Bronchial epithelial cell (primary cell): ENCODE measurements at regions not wholly inside any gene's neighbourhood (a gene's known extent, or its start where the extent isn't known, plus 50 kb on each side); places are given as distances from the start of the nearest gene placed in this dataset.

Source experiments
- DNase-seq: peaks from one replicate; pipeline ENCODE4 v3.0.0-alpha.2; 2010; ENCODE audit warnings: low read depth
- FAIRE-seq: peaks from 2 replicates; lab custom pipeline; 2011; peaks lifted over from hg19 to GRCh38; lab: Jason Lieb, UNC
- H3K27me3 ChIP-seq: 2 replicates; pipeline ENCODE4 v1.5.1; 2011; ENCODE audit warnings: low read length; ENCODE audit not compliant: control insufficient read depth, insufficient read depth
- H3K36me3 ChIP-seq: 2 replicates; pipeline ENCODE4 v1.5.1; 2011; ENCODE audit warnings: low read length; ENCODE audit not compliant: control insufficient read depth, insufficient read depth
- H3K4me3 ChIP-seq: 2 replicates; pipeline ENCODE4 v1.5.1; 2011; ENCODE audit warnings: mild to moderate bottlenecking, low read depth, low read length, control low read depth
- CTCF ChIP-seq: IDR thresholded peaks from 2 replicates; pipeline ENCODE4 v1.5.1; 2011; ENCODE audit warnings: mild to moderate bottlenecking, moderate library complexity, low read length, control low read depth, inconsistent platforms; ENCODE audit not compliant: insufficient read depth, severe bottlenecking

GRCh38 chr2:221034973-221035372, 537.1 kb downstream of the EPHA4 start:
- FAIRE-seq (no peak), DNase-seq (no peak)
- TF ChIP-seq CTCF: no peak
- Histone ChIP-seq H3K36me3 (no peaks in the 10 kb centered on the region), H3K4me3 (no peak overlapping the region), H3K27me3 (no peaks in the 10 kb centered on the region)

- TF ChIP-seq CTCF: no peak
- no peaks in the 10 kb centered on the region for H3K36me3 ChIP-seq
- H3K4me3 ChIP-seq: no peak overlapping the region
- DNase-seq (no peak), FAIRE-seq (no peak)
- peaks cover 1% of the 10 kb centered on the region for H3K27me3 ChIP-seq
These were observed 529.2 kb downstream of the EPHA4 start for GRCh38 chr2:221042926-221043325.

- no peak for TF ChIP-seq CTCF
- Histone ChIP-seq H3K4me3 (no peak overlapping the region), H3K36me3 (no peaks in the 10 kb centered on the region), H3K27me3 (peaks cover 1% of the 10 kb centered on the region)
- DNase-seq: no peak
- FAIRE-seq: peak; percentile 32
These were observed 527.3 kb downstream of the EPHA4 start for GRCh38 chr2:221044781-221045180.

- FAIRE-seq: no peak
These were observed 521.9 kb downstream of the EPHA4 start for GRCh38 chr2:221050020-221050795.

GRCh38 chr2:221051162-221051561, 520.9 kb downstream of the EPHA4 start:
- DNase-seq (no peak), FAIRE-seq (no peak)
- no peaks in the 10 kb centered on the region for H3K36me3 ChIP-seq
- TF ChIP-seq CTCF: no peak
- no peak overlapping the region for H3K4me3 ChIP-seq
- H3K27me3 ChIP-seq: no peaks in the 10 kb centered on the region

More at GRCh38 chr2:221050020-221050795, 521.9 kb downstream of the EPHA4 start:
- H3K4me3 ChIP-seq: no peak overlapping the region
- H3K36me3 ChIP-seq: no peaks in the 10 kb centered on the region
- DNase-seq: no peak
- TF ChIP-seq CTCF: no peak
- H3K27me3 ChIP-seq: no peaks in the 10 kb centered on the region

- FAIRE-seq (no peak), DNase-seq (no peak)
- no peak for TF ChIP-seq CTCF
- Histone ChIP-seq H3K27me3 (no peaks in the 10 kb centered on the region), H3K4me3 (no peak overlapping the region), H3K36me3 (no peaks in the 10 kb centered on the region)
These were observed 511.7 kb downstream of the EPHA4 start for GRCh38 chr2:221060376-221060775.
